HG03521 (cell line): ENCODE measurements at regions not wholly inside any gene's neighbourhood (a gene's known extent, or its start where the extent isn't known, plus 50 kb on each side); places are given as distances from the start of the nearest gene placed in this dataset.

Source experiments
- ATAC-seq: cut with Tn5 transposase; IDR thresholded peaks from one replicate; pipeline ENCODE4 v1.9.1; 2021; ENCODE audit warnings: mild to moderate bottlenecking, moderate library complexity; ENCODE audit not compliant: unreplicated experiment

DNA sequence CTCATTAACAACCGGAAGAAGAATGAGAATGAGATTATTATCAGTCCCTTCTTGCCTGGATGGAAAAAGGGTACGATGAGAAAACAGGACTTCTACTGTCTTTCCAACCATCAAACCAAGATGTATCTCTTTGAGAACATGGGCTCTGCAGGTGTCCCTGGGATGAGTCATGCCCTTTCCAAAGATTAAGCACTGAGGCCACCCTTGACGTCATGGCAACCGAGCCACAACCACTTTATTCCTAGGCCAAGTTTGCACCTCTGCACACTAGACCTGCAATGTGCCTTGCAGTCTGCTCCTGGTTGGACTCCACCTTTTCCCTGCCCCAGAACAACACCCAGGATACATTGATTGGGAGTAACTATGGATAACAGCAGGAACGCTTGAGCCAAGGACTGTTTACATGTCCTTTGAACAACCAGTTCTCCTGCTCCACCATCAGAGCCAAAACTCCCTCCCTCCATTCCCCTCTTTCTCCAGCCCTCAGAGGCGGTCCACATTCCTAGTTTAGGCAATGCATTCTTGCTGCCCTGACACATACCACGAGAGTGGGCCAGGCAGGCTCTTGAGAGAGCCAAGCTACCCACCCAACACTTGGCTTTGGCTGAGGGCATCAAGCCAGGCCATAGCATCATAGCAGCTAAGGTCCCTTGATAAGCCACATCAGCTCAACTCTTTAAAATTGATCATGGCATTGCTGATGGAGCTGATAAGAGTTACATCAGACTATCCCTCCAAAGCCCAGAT is 310.7 kb downstream of the TNS1 start:
- no peak for ATAC-seq

DNA sequence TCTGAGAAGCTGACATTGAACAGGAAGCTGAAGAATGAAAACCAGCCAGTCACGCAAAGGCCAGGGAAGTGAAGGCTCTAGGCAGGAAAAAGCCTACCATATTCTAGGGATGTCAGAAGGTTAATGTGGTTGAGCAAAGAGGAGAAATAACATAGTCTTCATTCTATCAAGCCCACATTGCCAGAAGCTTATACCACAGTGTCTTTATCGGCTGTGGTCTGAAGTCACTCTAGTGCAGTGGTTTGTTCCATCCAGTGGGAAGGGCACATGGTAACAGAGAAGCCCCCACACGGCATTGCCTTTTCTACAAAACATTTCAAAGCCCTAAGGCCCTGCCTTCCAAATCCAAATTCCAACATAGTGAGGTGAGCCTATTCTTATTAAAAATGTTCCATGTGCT is 311.3 kb downstream of the TNS1 start:
- ATAC-seq: no peak

GRCh38 chr2:217689053-217689452 is 313.7 kb downstream of the TNS1 start:
- ATAC-seq: no peak

GRCh38 chr2:217688494-217688893 is 314.3 kb downstream of the TNS1 start:
- no peak for ATAC-seq

- ATAC-seq: no peak
These were observed 315.0 kb downstream of the TNS1 start for GRCh38 chr2:217687771-217688170.

DNA sequence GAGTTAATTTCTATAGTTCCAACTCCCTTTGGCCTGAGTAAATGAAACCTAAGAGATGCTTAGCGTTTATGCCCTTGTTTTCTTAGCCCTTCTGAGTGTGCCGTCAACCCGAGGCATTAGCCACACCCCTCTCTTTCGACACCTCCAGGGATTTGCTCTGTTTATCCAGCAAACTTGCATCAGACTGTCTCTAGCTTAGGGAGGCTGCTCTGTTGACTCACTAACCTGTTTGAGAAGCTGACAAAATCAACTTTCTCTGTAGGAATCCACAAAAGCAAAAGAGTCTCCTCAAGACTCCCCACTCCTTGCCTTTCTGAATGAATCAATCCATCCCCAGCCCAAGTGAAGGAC is 317.6 kb downstream of the TNS1 start:
- ATAC-seq: no peak

DNA sequence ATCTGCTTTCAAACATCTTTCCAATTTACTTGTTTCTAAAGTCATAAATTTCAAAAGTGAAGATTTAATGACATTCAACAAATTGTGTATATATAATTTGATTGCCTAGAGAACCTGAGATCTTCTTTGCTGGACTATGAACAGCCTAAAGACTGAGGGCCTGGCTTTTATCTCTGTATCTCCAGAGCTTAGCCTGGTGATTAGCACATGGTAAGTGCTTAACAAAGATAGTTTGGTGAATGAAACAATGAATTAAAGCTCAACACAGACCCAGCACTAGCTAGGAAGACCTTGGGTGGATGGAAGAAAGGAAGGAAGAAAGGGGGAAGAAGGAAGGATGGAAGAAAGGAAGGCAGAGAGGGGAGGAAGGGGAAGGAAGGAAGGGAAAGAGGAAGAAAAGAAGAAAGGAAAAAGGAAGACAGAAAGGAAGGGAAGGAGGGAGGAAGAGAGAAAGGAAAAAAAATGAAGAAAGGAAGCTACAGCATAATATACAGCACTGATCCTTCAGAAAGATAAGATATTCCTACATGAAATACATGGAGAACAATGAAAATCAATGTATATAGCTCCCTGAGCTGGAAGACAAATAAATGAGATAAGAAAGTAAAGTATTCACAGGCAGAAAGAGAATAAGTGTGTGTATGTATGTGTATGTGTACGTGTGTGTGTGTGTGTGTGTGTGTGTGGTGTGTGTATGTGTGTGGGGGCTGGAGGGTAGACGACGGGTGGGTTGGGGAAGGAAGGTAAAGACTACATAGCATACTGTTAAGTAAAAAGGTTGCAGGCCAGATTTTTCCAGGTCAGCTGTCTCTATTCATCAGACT is 318.2 kb downstream of the TNS1 start:
- no peak for ATAC-seq

DNA sequence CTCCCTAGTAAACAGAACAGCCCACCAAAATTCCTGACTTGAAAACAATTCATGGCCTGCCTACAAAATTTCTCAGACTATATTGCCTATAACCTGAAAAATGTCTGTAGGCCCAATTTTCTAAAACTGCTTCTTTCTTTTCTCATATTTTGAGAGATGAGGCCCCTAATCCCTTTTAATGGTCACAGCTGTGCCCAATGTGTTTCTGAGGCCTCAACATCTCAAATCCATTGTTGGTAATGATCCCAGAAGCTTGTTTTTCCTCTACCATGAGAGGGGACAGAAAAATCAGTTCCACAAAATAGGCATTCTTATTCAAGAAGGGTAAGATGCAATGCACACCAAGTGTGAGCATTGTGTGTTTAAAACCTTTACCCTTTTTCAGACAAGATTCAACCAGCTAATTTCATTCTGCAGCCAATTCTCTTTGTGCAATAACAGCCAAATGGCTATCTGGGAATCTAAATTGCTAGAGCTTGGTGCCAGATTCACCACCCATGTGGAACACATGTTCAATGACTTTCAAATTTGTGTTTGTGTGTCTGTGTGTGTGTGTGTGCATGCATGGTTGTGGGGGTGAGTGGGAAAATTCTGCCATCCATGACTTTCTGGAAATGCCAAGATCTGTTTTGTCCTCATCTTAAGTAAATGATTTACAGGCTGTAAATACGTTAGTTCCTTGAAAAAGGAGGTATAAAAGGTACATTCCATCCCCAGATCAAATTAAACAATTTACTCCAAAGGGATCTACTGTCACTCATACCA is 319.5 kb downstream of the TNS1 start:
- no peak for ATAC-seq

DNA sequence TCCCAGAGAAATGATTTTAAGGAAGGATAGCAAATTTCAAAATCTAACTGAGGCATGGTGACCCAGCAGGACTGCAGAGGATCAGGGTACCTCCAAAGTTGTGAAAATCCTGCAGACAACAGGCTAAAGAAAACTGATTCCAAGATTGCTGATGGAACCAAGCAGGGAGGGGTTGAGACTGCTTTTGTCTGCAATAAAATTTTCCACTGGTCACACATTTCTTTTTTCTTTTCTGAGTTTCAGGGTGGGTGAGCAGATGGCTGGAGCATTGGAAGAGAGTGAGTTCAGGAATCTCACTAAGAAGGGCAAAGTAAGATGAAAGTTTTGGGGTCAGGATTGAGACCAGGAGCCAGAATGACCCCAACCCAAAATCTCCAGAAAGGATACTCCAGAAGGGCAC is 321.0 kb downstream of the TNS1 start:
- no peak for ATAC-seq

DNA sequence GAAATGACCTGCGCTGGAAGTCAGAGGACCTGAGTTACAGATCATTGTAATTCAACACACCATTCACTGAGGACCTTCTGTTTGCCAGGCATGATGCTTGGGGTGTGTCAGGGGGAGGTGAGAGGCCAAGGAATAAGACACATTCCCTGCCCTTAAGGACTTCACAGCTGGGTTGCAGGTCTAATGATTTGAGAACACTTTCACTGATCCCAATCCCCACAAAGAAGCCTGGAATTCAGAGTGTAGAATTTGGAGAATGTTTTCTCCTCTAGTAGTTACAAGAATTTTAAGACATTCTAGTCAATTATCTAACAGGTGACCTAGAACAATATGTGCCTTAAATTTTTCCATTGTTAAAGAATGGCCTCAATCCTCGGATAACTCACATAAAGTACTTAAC is 322.4 kb downstream of the TNS1 start:
- no peak for ATAC-seq

- no peak for ATAC-seq
These were observed 329.2 kb downstream of the TNS1 start for GRCh38 chr2:217673627-217674026.

DNA sequence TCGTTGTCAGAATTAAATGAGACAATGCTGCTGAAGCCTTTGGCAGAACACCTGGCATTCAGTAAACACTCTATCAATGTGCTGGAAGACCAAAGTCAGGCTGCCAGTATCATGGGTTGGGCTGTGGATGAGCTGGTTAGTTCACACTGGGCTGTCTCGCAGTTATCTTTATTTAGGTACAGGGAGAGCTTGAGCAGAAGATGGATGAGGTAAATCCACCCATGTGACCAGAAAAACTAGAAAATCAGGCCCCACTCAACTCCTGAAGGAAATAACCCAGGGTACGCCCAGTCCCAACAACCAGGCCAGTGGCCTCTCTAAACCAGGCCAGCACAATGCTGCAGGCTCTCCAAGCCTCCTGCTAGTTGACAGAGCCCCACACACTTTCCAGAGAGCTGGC is 330.3 kb downstream of the TNS1 start:
- no peak for ATAC-seq

- no peak for ATAC-seq
These were observed 330.9 kb downstream of the TNS1 start for GRCh38 chr2:217671871-217672270.

- ATAC-seq: no peak
These were observed 331.7 kb downstream of the TNS1 start for GRCh38 chr2:217671075-217671474.

DNA sequence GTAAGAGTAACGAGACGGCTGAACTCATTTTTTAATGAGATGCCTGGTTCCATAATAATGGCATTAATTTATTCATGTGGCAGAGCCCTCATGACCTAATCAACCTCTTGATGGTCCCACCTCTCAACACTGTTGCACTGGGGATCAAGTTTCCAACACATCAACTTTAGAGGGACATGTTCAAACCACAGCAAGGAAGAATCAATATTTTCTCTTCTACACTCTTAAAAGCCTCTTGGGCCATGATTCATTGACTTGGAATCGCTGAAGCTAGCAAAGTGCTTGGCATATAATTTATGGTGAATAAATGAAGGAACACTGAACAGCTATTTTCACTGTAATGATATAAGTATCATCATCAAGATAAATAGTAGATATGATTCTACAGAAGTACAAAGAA is 333.0 kb downstream of the TNS1 start:
- ATAC-seq: no peak

DNA sequence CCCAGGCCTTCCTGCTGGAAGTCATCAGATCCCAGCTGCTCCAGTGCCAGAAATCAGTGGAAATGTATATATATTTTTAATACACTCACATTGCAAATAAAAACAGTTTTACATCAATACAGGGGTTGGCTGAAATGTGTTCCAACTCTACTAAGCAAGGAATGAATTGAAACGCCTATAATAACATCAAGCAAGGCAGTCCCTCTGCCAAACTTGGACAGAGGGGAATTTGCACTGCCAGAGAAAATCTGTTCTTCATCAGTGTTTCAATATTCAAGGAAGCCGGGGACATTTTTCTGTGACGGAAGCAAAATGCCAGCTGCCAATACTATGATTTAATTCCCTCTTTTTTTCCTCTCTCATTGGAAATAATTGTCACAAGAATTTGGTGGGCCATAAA is 335.3 kb downstream of the TNS1 start:
- no peak for ATAC-seq

GRCh38 chr2:217667035-217667434 is 335.8 kb downstream of the TNS1 start:
- no peak for ATAC-seq

DNA sequence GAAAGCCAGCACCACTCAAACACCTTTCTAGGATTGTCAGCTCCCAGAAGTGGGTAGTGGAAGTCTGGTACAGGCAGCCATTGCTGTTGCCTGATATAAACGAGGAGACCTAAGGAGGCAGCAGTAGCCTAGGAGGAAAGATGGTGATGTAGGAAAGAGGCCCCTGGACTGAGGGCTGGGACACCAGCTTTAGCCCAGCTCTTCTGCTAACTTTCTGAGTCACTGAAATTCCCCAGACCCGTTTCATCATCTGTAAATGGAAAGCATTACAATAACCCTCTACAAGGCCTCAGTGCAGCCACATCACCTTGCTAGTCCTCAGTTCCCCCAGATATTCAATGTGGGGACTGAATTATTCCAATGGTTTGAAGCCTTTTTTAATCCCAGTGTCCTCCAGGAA is 336.5 kb downstream of the TNS1 start:
- no peak for ATAC-seq

- ATAC-seq: no peak
These were observed 338.0 kb downstream of the TNS1 start for GRCh38 chr2:217664761-217665160.

GRCh38 chr2:217662984-217663602 is 339.7 kb downstream of the TNS1 start:
- no peak for ATAC-seq

GRCh38 chr2:217661378-217661777 is 341.4 kb downstream of the TNS1 start:
- no peak for ATAC-seq
